ENCODE measurements at regions not wholly inside any gene's neighbourhood (a gene's known extent, or its start where the extent isn't known, plus 50 kb on each side); places are given as distances from the start of the nearest gene placed in this dataset.

DNA sequence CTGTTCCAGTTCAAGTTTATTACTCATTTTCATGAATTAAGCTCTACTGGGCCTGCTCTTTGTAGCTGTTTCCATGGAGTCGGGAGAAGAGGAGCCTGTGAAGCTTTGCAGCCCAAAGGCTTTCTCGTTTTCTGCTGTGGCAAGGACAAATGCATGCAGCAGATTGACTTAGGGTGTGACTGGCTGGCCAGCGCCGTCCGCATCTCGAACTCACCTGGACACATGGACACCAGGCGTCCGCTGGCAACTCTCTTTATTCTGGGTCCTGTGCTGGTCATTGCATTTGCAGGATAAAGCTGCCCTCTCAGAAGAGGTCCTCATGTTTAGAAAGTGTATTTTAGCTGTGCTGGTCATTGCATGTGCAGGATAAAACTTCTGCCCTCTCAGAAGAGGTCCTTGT is 350.4 kb downstream of the TMEM121 start:
- TF ChIP-seq, protein P1, sequence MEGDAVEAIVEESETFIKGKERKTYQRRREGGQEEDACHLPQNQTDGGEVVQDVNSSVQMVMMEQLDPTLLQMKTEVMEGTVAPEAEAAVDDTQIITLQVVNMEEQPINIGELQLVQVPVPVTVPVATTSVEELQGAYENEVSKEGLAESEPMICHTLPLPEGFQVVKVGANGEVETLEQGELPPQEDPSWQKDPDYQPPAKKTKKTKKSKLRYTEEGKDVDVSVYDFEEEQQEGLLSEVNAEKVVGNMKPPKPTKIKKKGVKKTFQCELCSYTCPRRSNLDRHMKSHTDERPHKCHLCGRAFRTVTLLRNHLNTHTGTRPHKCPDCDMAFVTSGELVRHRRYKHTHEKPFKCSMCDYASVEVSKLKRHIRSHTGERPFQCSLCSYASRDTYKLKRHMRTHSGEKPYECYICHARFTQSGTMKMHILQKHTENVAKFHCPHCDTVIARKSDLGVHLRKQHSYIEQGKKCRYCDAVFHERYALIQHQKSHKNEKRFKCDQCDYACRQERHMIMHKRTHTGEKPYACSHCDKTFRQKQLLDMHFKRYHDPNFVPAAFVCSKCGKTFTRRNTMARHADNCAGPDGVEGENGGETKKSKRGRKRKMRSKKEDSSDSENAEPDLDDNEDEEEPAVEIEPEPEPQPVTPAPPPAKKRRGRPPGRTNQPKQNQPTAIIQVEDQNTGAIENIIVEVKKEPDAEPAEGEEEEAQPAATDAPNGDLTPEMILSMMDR (IDR thresholded peaks at IDR 0.05) = no peak
- TF ChIP-seq POLR2A (IDR thresholded peaks at IDR 0.05) = no peak

DNA sequence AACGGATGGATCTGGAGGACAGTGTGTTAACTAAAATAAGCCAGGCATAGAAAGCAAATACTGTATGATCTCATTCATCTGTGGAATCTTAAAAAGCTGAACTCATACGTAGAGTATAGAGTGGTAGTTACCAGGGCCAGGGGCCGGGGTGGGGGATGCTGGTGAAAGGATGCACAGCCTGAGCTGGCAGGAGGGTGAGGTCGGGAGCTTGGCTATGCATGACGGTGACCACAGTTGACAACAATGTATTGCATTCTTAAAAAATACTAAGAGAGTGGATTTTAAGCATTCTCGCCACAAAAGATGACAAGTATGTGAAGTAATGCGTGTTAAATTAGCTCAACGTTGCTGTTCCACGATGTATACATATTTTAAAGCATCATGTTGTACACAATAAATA is 351.3 kb downstream of the TMEM121 start:
- no peaks in the 10 kb centered on the region for H3K27me3 ChIP-seq
- WGBS, 2 donors = 85 to 87% methylated on average over 9 of the region's 9 CpGs
- intact Hi-C loops (cut with DNase I) = no loop called here

More for the DNA sequence above, 350.4 kb downstream of the TMEM121 start:
- WGBS, 2 donors = 85 to 91% methylated on average over 8 of the region's 8 CpGs
- Histone ChIP-seq H3K9me3 (no peaks in the 10 kb centered on the region), H3K36me3 (no peaks in the 10 kb centered on the region), H3K4me1 (no peaks in the 10 kb centered on the region), H3K27me3 (no peaks in the 10 kb centered on the region), H3K27ac (no peak overlapping the region), H3K4me3 (replicated peaks in 1 of 3) (no peak overlapping the region)
- intact Hi-C loops (cut with DNase I) = no loop called here
- no peak for DNase-seq

DNA sequence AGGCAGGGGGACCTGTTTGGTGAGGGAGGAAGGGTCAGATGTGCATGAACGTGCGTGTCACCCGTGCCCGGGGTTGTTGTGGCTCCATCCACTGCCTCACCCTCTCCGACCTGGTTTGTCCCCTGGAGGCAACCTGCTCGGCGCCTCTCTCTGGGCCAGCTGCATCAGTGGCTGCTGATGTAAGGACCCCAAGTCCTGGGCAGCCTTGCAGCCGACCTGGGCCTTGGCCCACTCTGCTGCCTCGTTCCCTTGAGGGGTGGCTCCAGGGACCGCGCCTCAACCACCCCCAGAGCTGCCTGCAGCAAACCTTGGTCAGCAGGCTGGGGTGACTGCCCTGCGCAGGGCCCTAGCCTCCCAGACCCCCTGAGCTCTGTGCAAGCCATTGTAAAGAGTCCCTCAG is 351.7 kb downstream of the TMEM121 start:
- H3K27me3 ChIP-seq = no peaks in the 10 kb centered on the region
- 82 to 90% methylated on average over 11 to 12 of the region's 12 CpGs for WGBS, 2 donors
- no peaks in the 10 kb centered on the region for H3K36me3 ChIP-seq
- TF ChIP-seq POLR2A (IDR thresholded peaks at IDR 0.05) = no peak
- TF ChIP-seq, protein P1 (IDR thresholded peaks at IDR 0.05) = no peak
- no peaks in the 10 kb centered on the region for H3K9me3 ChIP-seq
- no peak overlapping the region for H3K27ac ChIP-seq
- no peaks in the 10 kb centered on the region for H3K4me1 ChIP-seq
- intact Hi-C loops (cut with DNase I) = no loop called here
- H3K4me3 ChIP-seq (replicated peaks in 1 of 3) = no peak overlapping the region
- peak in 1 of 2 donors; percentile 0 for DNase-seq

More for the DNA sequence above, 351.3 kb downstream of the TMEM121 start:
- H3K36me3 ChIP-seq = no peaks in the 10 kb centered on the region
- no peak overlapping the region for H3K27ac ChIP-seq
- no peaks in the 10 kb centered on the region for H3K4me1 ChIP-seq
- TF ChIP-seq, protein P1 (IDR thresholded peaks at IDR 0.05) = no peak
- DNase-seq = no peak
- no peaks in the 10 kb centered on the region for H3K9me3 ChIP-seq
- H3K4me3 ChIP-seq (replicated peaks in 1 of 3) = no peak overlapping the region

DNA sequence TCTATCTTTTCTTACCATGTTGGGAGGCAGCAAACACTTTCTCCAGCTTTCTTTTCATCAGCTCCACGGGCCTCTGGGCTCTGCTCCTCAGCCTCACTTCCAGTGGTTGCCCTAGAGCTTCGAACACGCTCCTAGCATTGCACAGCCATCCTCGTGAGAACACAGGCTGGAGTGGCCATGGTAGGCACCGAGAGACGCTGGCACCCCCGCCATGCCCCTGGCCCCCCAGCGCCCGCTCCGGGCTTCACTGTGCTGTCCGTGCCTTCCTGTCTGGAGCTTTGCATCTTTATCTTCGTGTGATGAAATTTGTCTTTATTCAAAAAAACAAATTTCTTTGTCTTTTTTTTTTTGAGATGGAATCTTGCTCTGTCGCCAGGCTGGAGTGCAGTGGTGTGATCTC is 352.2 kb downstream of the TMEM121 start:
- Histone ChIP-seq H3K27ac (no peak overlapping the region), H3K4me1 (no peaks in the 10 kb centered on the region), H3K36me3 (no peaks in the 10 kb centered on the region), H3K4me3 (replicated peaks in 1 of 3) (no peak overlapping the region), H3K27me3 (no peaks in the 10 kb centered on the region), H3K9me3 (no peaks in the 10 kb centered on the region)
- 85 to 91% methylated on average over 13 of the region's 13 CpGs for whole genome bisulfite sequencing, 2 donors
- no peak for DNase-seq
- no peak for TF ChIP-seq POLR2A (IDR thresholded peaks at IDR 0.05)
- TF ChIP-seq, protein P1 (IDR thresholded peaks at IDR 0.05) = no peak
- intact Hi-C loops (cut with DNase I) = no loop called here

DNA sequence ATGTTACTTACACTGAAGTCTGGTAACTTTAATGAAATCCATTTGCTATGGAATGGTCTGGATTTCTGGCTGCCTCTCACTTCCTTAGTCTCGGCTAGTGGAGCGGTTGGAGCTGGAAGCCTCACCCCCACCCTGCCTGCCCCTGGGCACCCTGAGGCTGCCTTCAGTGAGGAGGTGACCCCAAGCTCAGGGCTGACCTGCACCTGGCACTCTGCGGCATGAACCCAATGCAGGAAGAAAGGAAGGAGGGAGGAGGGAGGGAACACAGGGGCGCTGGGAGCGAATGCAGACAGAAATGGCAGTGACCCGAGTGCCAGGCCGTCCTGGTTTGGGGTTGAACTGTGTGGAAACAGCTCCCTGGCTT is 353.1 kb downstream of the TMEM121 start:
- 78% methylated on average over 7 of the region's 7 CpGs for WGBS, 2 donors
- intact Hi-C loops (cut with DNase I) = no loop called here
- Histone ChIP-seq H3K9me3 (no peaks in the 10 kb centered on the region), H3K27ac (no peak overlapping the region), H3K36me3 (no peaks in the 10 kb centered on the region), H3K4me3 (replicated peaks in 1 of 3) (no peak overlapping the region), H3K27me3 (no peaks in the 10 kb centered on the region), H3K4me1 (no peaks in the 10 kb centered on the region)
- no peak for DNase-seq
- TF ChIP-seq, protein P1 (IDR thresholded peaks at IDR 0.05) = no peak
- TF ChIP-seq POLR2A (IDR thresholded peaks at IDR 0.05) = no peak
